ENCODE measurements at regions not wholly inside any gene's neighbourhood (a gene's known extent, or its start where the extent isn't known, plus 50 kb on each side); places are given as distances from the start of the nearest gene placed in this dataset.

- DNase-seq = no peak
These were observed 403.9 kb upstream of the JARID2 start for GRCh38 chr6:14841901-14842421.

GRCh38 chr6:14844411-14844810, 401.5 kb upstream of the JARID2 start:
- DNase-seq = no peak

- no peak for DNase-seq
These were observed 397.9 kb upstream of the JARID2 start for GRCh38 chr6:14848019-14848418.

- no peak for DNase-seq
These were observed 396.7 kb upstream of the JARID2 start for GRCh38 chr6:14849185-14849584.

GRCh38 chr6:14851281-14851680, 394.6 kb upstream of the JARID2 start:
- no peak for DNase-seq

- DNase-seq = no peak
These were observed 393.5 kb upstream of the JARID2 start for GRCh38 chr6:14852375-14852774.

GRCh38 chr6:14856177-14856576, 389.7 kb upstream of the JARID2 start:
- DNase-seq = no peak

- DNase-seq = no peak
These were observed 388.9 kb upstream of the JARID2 start for GRCh38 chr6:14857001-14857400.

GRCh38 chr6:14857501-14857900, 388.4 kb upstream of the JARID2 start:
- DNase-seq = no peak

- DNase-seq = no peak
These were observed 387.1 kb upstream of the JARID2 start for GRCh38 chr6:14858808-14859207.

GRCh38 chr6:14860774-14861173, 385.1 kb upstream of the JARID2 start:
- no peak for DNase-seq

GRCh38 chr6:14861491-14861943, 384.4 kb upstream of the JARID2 start:
- no peak for DNase-seq

- no peak for DNase-seq
These were observed 383.0 kb upstream of the JARID2 start for GRCh38 chr6:14862845-14863244.

- no peak for DNase-seq
These were observed 381.7 kb upstream of the JARID2 start for GRCh38 chr6:14863902-14864850.

GRCh38 chr6:14865531-14866100, 380.3 kb upstream of the JARID2 start:
- DNase-seq = no peak

- no peak for DNase-seq
These were observed 378.1 kb upstream of the JARID2 start for GRCh38 chr6:14867802-14868201.

GRCh38 chr6:14871221-14871620, 374.6 kb upstream of the JARID2 start:
- peak; percentile 51 for DNase-seq

- no peak for DNase-seq
These were observed 372.8 kb upstream of the JARID2 start for GRCh38 chr6:14873101-14873500.

- DNase-seq = no peak
These were observed 372.0 kb upstream of the JARID2 start for GRCh38 chr6:14873781-14874441.

GRCh38 chr6:14874975-14875480, 370.8 kb upstream of the JARID2 start:
- no peak for DNase-seq

GRCh38 chr6:14875481-14876063, 370.3 kb upstream of the JARID2 start:
- no peak for DNase-seq

- no peak for DNase-seq
These were observed 368.9 kb upstream of the JARID2 start for GRCh38 chr6:14876778-14877613.
